Osteoblast (primary cell): ENCODE measurements at regions not wholly inside any gene's neighbourhood (a gene's known extent, or its start where the extent isn't known, plus 50 kb on each side); places are given as distances from the start of the nearest gene placed in this dataset.

ENCODE experiments used
- DNase-seq: peaks from one replicate; pipeline ENCODE4 v3.0.0; 2011; ENCODE audit warnings: low spot score, mixed read lengths; ENCODE audit not compliant: insufficient read length; ENCODE audit errors: missing footprints
- H2AFZ ChIP-seq: 2 replicates; pipeline ENCODE4 v1.6.0; 2011; ENCODE audit warnings: mild to moderate bottlenecking, low read length
- H3K27ac ChIP-seq: 2 replicates; pipeline ENCODE4 v1.5.1; 2011; ENCODE audit warnings: mild to moderate bottlenecking, low read depth, low read length, moderate library complexity
- H3K27me3 ChIP-seq: 2 replicates; pipeline ENCODE4 v1.6.0; 2012; ENCODE audit warnings: mild to moderate bottlenecking, control low read depth, inconsistent platforms, low read length, moderate library complexity; ENCODE audit not compliant: insufficient read depth
- H3K36me3 ChIP-seq: 2 replicates; pipeline ENCODE4 v1.5.1; 2011; ENCODE audit warnings: mild to moderate bottlenecking, low read length, control low read depth, moderate library complexity; ENCODE audit not compliant: insufficient read depth
- H3K4me1 ChIP-seq: 2 replicates; pipeline ENCODE4 v1.5.1; 2011; ENCODE audit warnings: mild to moderate bottlenecking, low read length, control low read depth, moderate library complexity; ENCODE audit not compliant: insufficient read depth
- H3K4me2 ChIP-seq: 2 replicates; pipeline ENCODE4 v1.6.0; 2011; ENCODE audit warnings: mild to moderate bottlenecking, low read length; ENCODE audit not compliant: insufficient read depth
- H3K4me3 ChIP-seq: fragments of 200-600 bp; sonication (generic); 3 replicates; pipeline ENCODE4 v1.5.1; 2012; ENCODE audit warnings: mild to moderate bottlenecking, low read length, inconsistent platforms; ENCODE audit not compliant: insufficient read depth
- H3K79me2 ChIP-seq: 2 replicates; pipeline ENCODE4 v1.6.0; 2012; ENCODE audit warnings: mild to moderate bottlenecking, low read length, control low read depth, inconsistent platforms; ENCODE audit not compliant: insufficient read depth
- H3K9me3 ChIP-seq: 2 replicates; pipeline ENCODE4 v1.5.1; 2011; ENCODE audit warnings: low read depth, low read length, control low read depth
- H4K20me1 ChIP-seq: 2 replicates; pipeline ENCODE4 v1.6.0; 2012; ENCODE audit warnings: mild to moderate bottlenecking, low read length, control low read depth; ENCODE audit not compliant: insufficient read depth
- TF ChIP-seq, protein P1 (sequence below): IDR thresholded peaks from 2 replicates; pipeline ENCODE4 v1.5.1; 2011; ENCODE audit warnings: mild to moderate bottlenecking, low read depth, low read length, moderate library complexity; ENCODE audit errors: extremely low read depth

DNA sequence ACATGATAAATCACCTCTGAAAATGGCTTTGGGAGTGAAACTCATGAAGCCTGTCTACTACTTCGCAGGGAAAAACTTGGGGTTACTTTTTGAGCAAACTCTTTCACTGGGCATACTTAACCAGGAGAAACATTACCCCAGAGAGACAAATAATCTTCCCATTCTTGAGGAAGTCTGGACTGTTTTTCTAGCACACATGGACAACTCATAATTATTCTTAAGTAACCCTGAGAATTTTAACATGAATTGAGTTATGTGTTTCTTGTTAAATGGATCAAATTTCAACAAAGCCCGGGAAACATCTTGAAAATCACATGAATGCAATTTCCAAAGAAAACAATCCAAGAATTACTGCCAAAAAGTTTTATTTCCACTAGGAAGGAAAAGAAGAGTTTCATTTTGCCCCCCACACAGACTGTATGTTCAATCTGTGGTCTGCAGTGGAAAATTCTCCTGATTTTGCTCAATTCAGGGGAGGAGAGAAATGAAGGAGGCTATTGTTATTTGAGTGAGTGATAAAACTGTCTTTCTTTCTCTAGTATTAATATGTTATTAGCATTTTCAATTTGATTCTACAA, 564.8 kb upstream of the CLINT1 start:
- H2AFZ ChIP-seq, result no peak overlapping the region
- peaks cover 10% of the 10 kb centered on the region for H3K4me1 ChIP-seq
- no peaks in the 10 kb centered on the region for H3K9me3 ChIP-seq
- no peak overlapping the region for H3K4me3 ChIP-seq
- H3K36me3 ChIP-seq, result no peaks in the 10 kb centered on the region
- H3K27ac ChIP-seq, result no peak overlapping the region
- H4K20me1 ChIP-seq, result no peaks in the 10 kb centered on the region
- TF ChIP-seq, protein P1, sequence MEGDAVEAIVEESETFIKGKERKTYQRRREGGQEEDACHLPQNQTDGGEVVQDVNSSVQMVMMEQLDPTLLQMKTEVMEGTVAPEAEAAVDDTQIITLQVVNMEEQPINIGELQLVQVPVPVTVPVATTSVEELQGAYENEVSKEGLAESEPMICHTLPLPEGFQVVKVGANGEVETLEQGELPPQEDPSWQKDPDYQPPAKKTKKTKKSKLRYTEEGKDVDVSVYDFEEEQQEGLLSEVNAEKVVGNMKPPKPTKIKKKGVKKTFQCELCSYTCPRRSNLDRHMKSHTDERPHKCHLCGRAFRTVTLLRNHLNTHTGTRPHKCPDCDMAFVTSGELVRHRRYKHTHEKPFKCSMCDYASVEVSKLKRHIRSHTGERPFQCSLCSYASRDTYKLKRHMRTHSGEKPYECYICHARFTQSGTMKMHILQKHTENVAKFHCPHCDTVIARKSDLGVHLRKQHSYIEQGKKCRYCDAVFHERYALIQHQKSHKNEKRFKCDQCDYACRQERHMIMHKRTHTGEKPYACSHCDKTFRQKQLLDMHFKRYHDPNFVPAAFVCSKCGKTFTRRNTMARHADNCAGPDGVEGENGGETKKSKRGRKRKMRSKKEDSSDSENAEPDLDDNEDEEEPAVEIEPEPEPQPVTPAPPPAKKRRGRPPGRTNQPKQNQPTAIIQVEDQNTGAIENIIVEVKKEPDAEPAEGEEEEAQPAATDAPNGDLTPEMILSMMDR, result no peak
- H3K4me2 ChIP-seq, result peak overlapping the region; percentile 19
- no peaks in the 10 kb centered on the region for H3K27me3 ChIP-seq
- H3K79me2 ChIP-seq, result no peaks in the 10 kb centered on the region
- DNase-seq, result no peak

DNA sequence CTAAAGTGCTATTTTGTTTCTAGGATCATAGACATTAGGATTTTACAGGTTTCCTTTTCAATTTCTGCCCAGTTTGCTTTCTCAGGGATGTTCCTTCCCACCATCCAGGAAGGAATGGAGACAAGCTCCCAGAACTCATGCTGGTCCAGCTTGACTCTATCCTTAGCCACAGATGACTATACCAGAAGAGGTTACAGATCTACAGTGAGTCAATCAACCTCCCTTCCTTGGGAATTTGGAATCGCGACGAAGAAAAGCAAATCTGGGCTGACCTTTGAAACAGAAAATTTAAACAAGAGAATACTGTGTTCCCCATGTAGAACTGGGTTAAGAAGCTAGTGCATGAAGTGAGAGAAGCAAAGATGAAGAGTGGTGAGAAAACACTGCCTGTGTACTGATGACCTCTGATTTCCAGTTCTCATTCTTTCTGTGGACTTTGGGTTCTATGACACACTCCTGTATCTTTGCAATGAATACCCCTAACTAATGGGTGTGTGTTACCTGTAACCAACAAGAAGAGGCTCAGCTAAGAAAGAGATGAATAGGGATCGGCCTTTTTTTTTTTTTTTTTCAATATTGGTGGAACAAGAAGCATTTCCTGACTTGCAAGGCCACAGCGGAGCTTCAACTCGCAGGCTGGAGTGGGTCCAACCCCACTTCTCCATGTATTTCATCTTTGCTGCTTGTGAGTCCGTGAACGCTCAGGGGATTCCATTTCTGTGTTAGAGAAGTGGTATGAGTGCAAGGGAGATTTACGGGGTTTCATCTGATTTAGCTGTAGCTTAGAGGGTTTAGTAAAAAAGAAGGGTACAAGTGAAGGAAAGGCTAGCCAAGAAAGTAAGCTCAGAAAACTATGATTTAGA, 563.9 kb upstream of the CLINT1 start:
- Histone ChIP-seq H3K4me1 (peaks cover 10% of the 10 kb centered on the region), H3K79me2 (no peaks in the 10 kb centered on the region), H2AFZ (no peak overlapping the region), H3K27ac (no peak overlapping the region), H4K20me1 (no peaks in the 10 kb centered on the region), H3K4me3 (no peak overlapping the region), H3K27me3 (no peaks in the 10 kb centered on the region), H3K4me2 (no peak overlapping the region), H3K36me3 (no peaks in the 10 kb centered on the region), H3K9me3 (no peaks in the 10 kb centered on the region)
- no peak for DNase-seq
- TF ChIP-seq, protein P1, result no peak

GRCh38 chr5:158421319-158421718, 562.4 kb upstream of the CLINT1 start:
- H3K4me3 ChIP-seq, result no peak overlapping the region
- H4K20me1 ChIP-seq, result no peaks in the 10 kb centered on the region
- TF ChIP-seq, protein P1, result no peak

GRCh38 chr5:158419186-158419585, 560.2 kb upstream of the CLINT1 start:
- Histone ChIP-seq H3K27me3 (no peaks in the 10 kb centered on the region), H3K79me2 (no peaks in the 10 kb centered on the region), H3K9me3 (no peaks in the 10 kb centered on the region), H3K36me3 (no peaks in the 10 kb centered on the region), H2AFZ (no peak overlapping the region), H3K4me2 (no peak overlapping the region), H3K4me3 (no peak overlapping the region), H4K20me1 (no peaks in the 10 kb centered on the region), H3K27ac (no peak overlapping the region), H3K4me1 (peaks cover 25% of the 10 kb centered on the region)
- TF ChIP-seq, protein P1, result no peak
- no peak for DNase-seq

More at GRCh38 chr5:158421319-158421718, 562.4 kb upstream of the CLINT1 start:
- no peak for DNase-seq
- no peaks in the 10 kb centered on the region for H3K9me3 ChIP-seq
- peaks cover 10% of the 10 kb centered on the region for H3K4me1 ChIP-seq
- no peak overlapping the region for H3K4me2 ChIP-seq
- H3K79me2 ChIP-seq, result no peaks in the 10 kb centered on the region
- no peaks in the 10 kb centered on the region for H3K36me3 ChIP-seq
- H2AFZ ChIP-seq, result no peak overlapping the region
- H3K27ac ChIP-seq, result no peak overlapping the region
- H3K27me3 ChIP-seq, result no peaks in the 10 kb centered on the region
